ENCODE measurements at regions not wholly inside any gene's neighbourhood (a gene's known extent, or its start where the extent isn't known, plus 50 kb on each side); places are given as distances from the start of the nearest gene placed in this dataset.

- intact Hi-C loops (cut with DNase I): no loop called here
- DNase-seq (no peak), ATAC-seq (no peak)
- Histone ChIP-seq H3K9me3 (no peaks in the 10 kb centered on the region), H3K36me3 (no peaks in the 10 kb centered on the region), H3K27me3 (peaks cover 8% of the 10 kb centered on the region), H3K4me3 (no peak overlapping the region), H3K4me1 (no peaks in the 10 kb centered on the region), H3K27ac (no peak overlapping the region)
- no peak for TF ChIP-seq CTCF (IDR thresholded peaks at IDR 0.05)
Measured at GRCh38 chr14:61941421-61942150, 179.4 kb downstream of the SNAPC1 start.

GRCh38 chr14:61948376-61948775 is 186.2 kb downstream of the SNAPC1 start:
- intact Hi-C loops (cut with DNase I): no loop called here
- H3K27ac ChIP-seq: no peak overlapping the region
- no peak overlapping the region for H3K4me3 ChIP-seq
- TF ChIP-seq CTCF (IDR thresholded peaks at IDR 0.05): no peak
- H3K9me3 ChIP-seq: no peaks in the 10 kb centered on the region
- no peaks in the 10 kb centered on the region for H3K4me1 ChIP-seq
- ATAC-seq (no peak), DNase-seq (no peak)
- no peaks in the 10 kb centered on the region for H3K27me3 ChIP-seq
- no peaks in the 10 kb centered on the region for H3K36me3 ChIP-seq

- Histone ChIP-seq H3K36me3 (no peaks in the 10 kb centered on the region), H3K9me3 (no peaks in the 10 kb centered on the region), H3K4me3 (no peak overlapping the region), H3K27ac (no peak overlapping the region), H3K4me1 (no peaks in the 10 kb centered on the region), H3K27me3 (no peaks in the 10 kb centered on the region)
- ATAC-seq (no peak), DNase-seq (no peak)
- no peak for TF ChIP-seq CTCF (IDR thresholded peaks at IDR 0.05)
- intact Hi-C loops (cut with DNase I): no loop called here
Measured at GRCh38 chr14:61950340-61950739, 188.1 kb downstream of the SNAPC1 start.

GRCh38 chr14:61953602-61954001 is 191.4 kb downstream of the SNAPC1 start:
- H3K36me3 ChIP-seq: no peaks in the 10 kb centered on the region
- no peak for DNase-seq

GRCh38 chr14:61954306-61954705 is 192.1 kb downstream of the SNAPC1 start:
- H3K4me1 ChIP-seq: no peaks in the 10 kb centered on the region
- no peaks in the 10 kb centered on the region for H3K36me3 ChIP-seq
- TF ChIP-seq CTCF (IDR thresholded peaks at IDR 0.05): no peak
- intact Hi-C loops (cut with DNase I): no loop called here
- H3K4me3 ChIP-seq: no peak overlapping the region
- DNase-seq: no peak
- H3K9me3 ChIP-seq: no peaks in the 10 kb centered on the region
- ATAC-seq: no peak
- H3K27me3 ChIP-seq: no peaks in the 10 kb centered on the region
- H3K27ac ChIP-seq: no peak overlapping the region

More at GRCh38 chr14:61953602-61954001, 191.4 kb downstream of the SNAPC1 start:
- intact Hi-C loops (cut with DNase I): no loop called here
- Histone ChIP-seq H3K4me1 (no peaks in the 10 kb centered on the region), H3K27me3 (no peaks in the 10 kb centered on the region), H3K9me3 (no peaks in the 10 kb centered on the region), H3K27ac (no peak overlapping the region), H3K4me3 (no peak overlapping the region)
- TF ChIP-seq CTCF (IDR thresholded peaks at IDR 0.05): no peak
- no peak for ATAC-seq

- Histone ChIP-seq H3K36me3 (no peaks in the 10 kb centered on the region), H3K9me3 (no peaks in the 10 kb centered on the region), H3K4me1 (no peaks in the 10 kb centered on the region), H3K27ac (no peak overlapping the region), H3K4me3 (no peak overlapping the region), H3K27me3 (no peaks in the 10 kb centered on the region)
- intact Hi-C loops (cut with DNase I): no loop called here
- no peak for DNase-seq
- no peak for TF ChIP-seq CTCF (IDR thresholded peaks at IDR 0.05)
- no peak for ATAC-seq
Measured at GRCh38 chr14:61956517-61956916, 194.3 kb downstream of the SNAPC1 start.

Data from upper lobe of right lung (tissue), 1 donor.